AG09319 (cell line): ENCODE measurements at regions not wholly inside any gene's neighbourhood (a gene's known extent, or its start where the extent isn't known, plus 50 kb on each side); places are given as distances from the start of the nearest gene placed in this dataset.

ENCODE experiments used
- DNase-seq: peaks from one replicate; pipeline ENCODE4 v3.0.0-alpha.2; 2010; ENCODE audit warnings: low read depth; ENCODE audit errors: extremely low read depth
- TF ChIP-seq, protein P1 (sequence below): IDR thresholded peaks from 2 replicates; pipeline ENCODE4 v1.5.1; 2011; ENCODE audit warnings: low read depth, mild to moderate bottlenecking, inconsistent platforms, low read length, moderate library complexity

DNA sequence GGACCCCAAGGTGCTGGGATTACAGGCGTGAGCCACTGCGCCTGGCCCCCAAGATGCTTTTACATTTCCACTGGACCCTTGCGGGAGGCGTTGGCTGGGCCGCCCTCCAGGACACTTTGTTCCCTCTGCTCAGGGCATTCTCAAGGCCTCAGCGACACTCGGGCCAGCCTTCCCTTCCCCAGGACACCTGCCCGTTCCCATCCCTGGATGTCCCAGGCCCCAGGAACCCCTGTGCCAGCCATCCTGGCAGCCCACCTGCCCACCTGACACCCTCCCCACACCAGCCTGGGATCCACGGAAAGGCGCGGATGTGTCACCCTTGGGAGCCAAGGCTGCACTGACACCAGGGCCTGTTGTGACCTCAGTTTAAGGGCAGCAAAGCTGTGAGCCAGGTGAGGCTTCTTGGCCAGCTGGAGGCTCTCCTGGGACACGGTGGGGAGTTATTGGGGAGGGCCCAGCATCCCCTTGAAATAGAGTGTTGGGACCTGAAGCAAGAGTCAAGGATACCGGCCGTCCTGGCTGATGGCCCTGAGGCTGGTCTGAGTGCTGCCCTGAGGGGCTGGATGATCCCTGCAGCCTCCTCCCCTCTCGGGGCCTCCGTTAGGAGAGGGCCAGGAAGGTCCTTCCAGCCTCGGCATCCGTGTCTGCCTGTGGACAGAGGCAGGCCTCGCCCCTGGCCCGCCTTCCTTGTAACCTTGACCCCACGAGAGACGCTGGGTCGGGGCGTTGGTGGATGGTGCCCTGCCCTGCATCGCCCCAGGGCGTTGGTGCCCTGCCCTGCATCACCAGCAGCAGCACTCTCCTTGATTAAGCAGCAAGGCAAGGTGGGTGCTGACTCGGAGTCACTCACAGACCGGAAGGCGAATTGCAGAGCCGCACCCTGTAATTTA is 84.2 kb upstream of the BHLHE23 start:
- TF ChIP-seq, protein P1, sequence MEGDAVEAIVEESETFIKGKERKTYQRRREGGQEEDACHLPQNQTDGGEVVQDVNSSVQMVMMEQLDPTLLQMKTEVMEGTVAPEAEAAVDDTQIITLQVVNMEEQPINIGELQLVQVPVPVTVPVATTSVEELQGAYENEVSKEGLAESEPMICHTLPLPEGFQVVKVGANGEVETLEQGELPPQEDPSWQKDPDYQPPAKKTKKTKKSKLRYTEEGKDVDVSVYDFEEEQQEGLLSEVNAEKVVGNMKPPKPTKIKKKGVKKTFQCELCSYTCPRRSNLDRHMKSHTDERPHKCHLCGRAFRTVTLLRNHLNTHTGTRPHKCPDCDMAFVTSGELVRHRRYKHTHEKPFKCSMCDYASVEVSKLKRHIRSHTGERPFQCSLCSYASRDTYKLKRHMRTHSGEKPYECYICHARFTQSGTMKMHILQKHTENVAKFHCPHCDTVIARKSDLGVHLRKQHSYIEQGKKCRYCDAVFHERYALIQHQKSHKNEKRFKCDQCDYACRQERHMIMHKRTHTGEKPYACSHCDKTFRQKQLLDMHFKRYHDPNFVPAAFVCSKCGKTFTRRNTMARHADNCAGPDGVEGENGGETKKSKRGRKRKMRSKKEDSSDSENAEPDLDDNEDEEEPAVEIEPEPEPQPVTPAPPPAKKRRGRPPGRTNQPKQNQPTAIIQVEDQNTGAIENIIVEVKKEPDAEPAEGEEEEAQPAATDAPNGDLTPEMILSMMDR = no peak
- no peak for DNase-seq

DNA sequence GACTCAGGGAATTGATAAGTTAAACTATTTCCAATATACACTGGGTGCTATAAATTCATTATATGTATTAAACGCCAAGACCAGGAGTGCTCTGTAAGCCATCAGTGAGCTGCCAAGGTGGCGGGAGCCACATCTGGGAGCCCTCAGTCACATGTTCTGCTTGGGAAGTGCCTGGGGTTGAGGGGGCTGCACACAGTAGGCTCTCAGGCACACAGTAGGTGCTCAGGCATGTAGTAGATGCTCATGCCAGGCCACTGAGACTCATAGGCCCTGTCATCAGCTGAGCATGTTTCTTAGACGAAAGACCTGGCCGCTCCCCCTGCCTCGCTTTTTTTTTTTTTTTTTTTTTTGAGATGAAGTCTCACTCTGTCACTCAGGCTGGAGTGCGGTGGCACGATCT is 83.3 kb upstream of the BHLHE23 start:
- TF ChIP-seq, protein P1 = no peak
- no peak for DNase-seq

DNA sequence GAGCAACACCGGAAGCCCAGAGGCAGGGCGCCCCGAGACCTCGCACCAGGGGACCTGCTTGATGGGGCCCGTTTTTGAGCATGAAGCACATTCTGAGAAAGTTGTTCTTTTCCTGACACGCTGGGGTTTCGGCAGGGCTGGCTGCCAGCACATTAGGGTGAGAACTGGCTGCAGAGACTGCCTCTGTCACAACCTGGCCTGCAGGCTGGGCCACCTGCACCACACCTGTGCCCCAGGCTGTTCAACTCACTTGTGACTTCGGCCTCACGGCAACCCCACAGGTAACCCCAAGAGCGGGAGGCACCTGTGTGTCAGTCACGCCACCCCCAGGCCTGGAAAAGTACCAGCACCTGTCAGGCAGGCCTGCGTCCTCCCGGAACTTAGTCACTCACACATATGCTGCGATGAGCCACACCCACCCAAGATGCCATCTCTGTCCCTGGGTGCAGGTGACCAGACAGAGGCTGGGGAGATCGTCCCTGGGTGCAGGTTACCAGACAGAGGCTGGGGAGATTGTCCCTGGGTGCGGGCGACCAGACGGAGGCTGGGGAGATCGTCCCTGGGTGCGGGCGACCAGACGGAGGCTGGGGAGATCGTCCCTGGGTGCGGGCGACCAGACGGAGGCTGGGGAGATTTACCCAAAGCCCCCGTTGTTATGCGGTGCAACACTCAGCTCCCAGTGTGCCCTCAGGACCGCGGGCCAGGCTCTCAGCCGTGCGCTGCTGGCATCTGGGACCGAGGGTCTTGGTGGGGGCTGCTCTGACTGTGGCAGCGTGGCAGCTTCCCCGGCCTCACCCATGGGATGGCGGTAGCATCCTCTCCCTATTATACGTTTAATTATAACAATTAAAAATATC is 82.5 kb upstream of the BHLHE23 start:
- DNase-seq = no peak
- TF ChIP-seq, protein P1 = no peak

DNA sequence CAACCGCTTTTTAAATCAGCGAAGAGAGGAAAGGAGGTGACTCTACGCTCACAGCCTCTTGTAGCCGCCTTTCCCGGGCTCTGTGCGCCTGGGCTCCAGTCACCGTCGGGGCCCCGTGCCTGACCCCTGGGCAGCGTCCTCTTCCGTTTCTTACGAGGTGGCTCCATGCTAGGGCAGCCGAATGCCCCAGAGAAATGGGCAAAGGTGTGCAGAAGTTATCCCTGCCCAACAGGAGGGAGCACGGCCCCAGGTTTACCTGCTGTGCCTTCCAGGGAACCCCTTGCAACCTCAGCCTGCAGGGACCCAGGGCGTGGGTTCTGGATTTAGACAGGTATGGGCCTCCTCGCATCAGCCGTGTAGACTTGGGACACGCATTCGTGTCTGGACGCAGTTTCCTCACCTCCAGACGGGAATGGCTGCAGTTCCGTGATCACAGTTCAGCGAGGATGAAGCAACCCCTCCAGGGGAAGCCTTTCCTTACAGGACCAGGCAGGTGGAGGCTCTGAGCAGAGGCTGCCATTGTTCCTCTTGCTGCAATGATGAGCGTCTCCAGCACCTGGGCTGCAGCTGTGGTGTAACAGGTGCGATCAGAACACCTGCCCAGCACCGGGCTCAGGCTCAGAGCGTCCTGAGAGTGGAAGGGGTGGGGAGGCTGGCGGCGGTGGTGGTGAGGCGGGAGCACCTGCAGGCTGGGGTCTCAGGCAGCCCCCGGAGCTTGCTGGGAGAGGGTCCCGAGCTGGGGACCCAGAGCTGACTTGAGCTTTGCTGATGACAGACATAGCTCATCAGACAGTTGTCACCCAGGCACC is 81.3 kb upstream of the BHLHE23 start:
- DNase-seq = no peak
- TF ChIP-seq, protein P1 = no peak

DNA sequence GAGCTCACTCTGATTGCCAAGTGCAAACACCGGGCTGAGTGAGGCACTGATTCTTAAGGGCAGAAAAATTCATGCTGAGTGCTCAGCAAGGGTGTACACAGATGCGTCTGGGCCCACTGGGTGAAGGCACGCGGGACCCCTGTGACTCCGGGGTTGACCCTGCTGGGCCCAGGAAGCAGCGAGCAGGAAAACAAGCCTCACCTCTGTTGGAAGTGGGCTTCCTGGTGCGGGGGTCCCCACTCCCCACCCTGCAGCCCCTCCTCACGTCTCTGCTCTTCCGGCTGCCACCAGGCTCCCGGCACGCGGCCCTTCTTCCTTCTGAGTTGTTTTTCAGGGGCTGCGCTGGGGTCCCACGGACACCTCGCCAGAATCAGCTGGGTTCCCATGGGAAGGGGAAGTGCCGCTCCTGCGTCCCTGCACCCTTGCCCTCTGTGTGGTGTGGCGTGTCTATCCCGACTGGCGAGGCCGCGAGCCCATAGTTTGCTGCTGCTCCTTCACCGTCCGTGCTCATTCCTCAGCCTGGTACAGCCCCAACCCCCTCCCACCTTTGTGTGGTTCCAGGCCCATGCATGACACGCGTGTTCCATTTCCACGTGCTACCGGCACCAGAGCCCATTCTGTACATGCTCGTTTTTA is 80.6 kb upstream of the BHLHE23 start:
- TF ChIP-seq, protein P1 = no peak
- DNase-seq = no peak

DNA sequence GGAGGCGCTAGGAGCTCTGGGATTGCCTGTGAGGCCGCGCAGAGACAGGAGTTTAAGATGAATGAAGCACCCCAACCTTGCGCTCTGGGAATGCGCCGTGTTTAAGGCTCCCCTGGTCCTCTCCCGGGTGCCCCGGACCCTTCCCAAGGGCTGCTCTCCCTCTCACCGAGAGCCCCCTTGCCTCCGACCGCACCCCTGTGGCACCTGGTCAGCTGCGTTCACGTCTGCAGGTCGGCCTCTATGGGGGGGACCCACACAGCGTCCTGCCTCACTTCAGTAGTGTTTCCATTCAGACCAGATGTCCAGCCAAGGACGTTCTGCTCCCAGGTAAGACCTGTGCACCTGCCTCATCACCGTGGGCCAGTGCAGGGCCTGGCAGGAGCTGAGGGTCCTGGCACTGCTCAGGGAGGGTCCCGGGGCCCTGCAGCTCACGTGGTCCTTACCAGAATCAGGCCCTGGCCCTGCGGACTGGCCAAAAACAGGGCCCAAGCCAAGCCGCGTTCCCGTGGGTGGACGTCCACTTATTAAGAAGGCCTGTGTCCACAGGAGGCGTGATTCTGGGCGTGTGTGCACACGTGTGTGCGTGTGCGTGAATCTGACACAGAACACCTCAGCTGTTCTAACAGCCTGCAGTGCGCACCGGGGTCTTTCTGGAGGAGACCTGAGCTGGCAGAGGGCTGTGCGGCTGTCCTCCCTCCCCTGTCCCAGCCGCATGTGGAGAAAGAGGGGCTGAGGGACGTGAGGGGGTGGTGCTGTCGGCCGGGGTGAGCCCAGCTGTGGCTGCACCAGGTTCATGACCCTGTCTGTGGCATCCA is 79.9 kb upstream of the BHLHE23 start:
- TF ChIP-seq, protein P1 = no peak
- no peak for DNase-seq
